IMR-90 (cell line): ENCODE measurements at regions not wholly inside any gene's neighbourhood (a gene's known extent, or its start where the extent isn't known, plus 50 kb on each side); places are given as distances from the start of the nearest gene placed in this dataset.

ENCODE experiments used
- ATAC-seq: fragments of 200-7000 bp; cut with Tn5 transposase; 2 replicates; pipeline ENCODE4 v1.9.1; 2020; ENCODE audit warnings: low read depth, mild to moderate bottlenecking, moderate library complexity
- BruUV-seq: library from RNA; stranded (reverse); fragments of 400-500 nt; replicated peaks from 2 replicates; lab custom pipeline; 2021; lab: Mats Ljungman, UMichigan
- CTCF ChIA-PET: fragments of 300-600 bp; formaldehyde crosslinking; extraction: SDS; loops from one replicate; lab custom pipeline; 2021; ENCODE audit warnings: antibody characterized with exemption; lab: Yijun Ruan, JAX
- POLR2A ChIA-PET: fragments of 300-600 bp; sonication (Branson Sonifier 250); formaldehyde crosslinking; loops from one replicate; lab custom pipeline; 2022; ENCODE audit warnings: antibody characterized with exemption; ENCODE audit not compliant: unreplicated experiment; lab: Charles Lee
- DNase-seq: peaks from one replicate; pipeline ENCODE4 v3.0.0; 2013
- H2AFZ ChIP-seq: replicated peaks from 2 replicates; pipeline ENCODE3; 2013; ENCODE audit warnings: low read length, mild to moderate bottlenecking; ENCODE audit not compliant: poor library complexity
- H2AK5ac ChIP-seq: 2 replicates; pipeline ENCODE4 v1.6.1; 2013; ENCODE audit warnings: low read depth, low read length, inconsistent platforms
- H2AK9ac ChIP-seq: replicated peaks from 2 replicates; pipeline ENCODE3; 2013; ENCODE audit warnings: mild to moderate bottlenecking, low read depth, low read length, moderate library complexity; ENCODE audit not compliant: poor library complexity
- H2BK120ac ChIP-seq: 2 replicates; pipeline ENCODE4 v1.6.1; 2013; ENCODE audit warnings: low read depth, low read length, inconsistent platforms
- H2BK15ac ChIP-seq: 3 replicates; pipeline ENCODE4 v1.6.1; 2013; ENCODE audit warnings: low read depth, low read length, inconsistent platforms
- H2BK20ac ChIP-seq: 2 replicates; pipeline ENCODE4 v1.6.1; 2013; ENCODE audit warnings: low read depth, mild to moderate bottlenecking, inconsistent platforms, low read length, moderate library complexity
- H2BK5ac ChIP-seq: 2 replicates; pipeline ENCODE4 v1.6.1; 2013; ENCODE audit warnings: mild to moderate bottlenecking, low read depth, low read length, inconsistent platforms; ENCODE audit not compliant: poor library complexity, severe bottlenecking
- H3K14ac ChIP-seq: replicated peaks from 2 replicates; pipeline ENCODE4 v1.6.1; 2013; ENCODE audit warnings: low read depth, low read length, inconsistent platforms
- H3K18ac ChIP-seq: 2 replicates; pipeline ENCODE4 v1.6.1; 2013; ENCODE audit warnings: low read depth, low read length, control low read depth
- H3K23ac ChIP-seq: 2 replicates; pipeline ENCODE4 v1.6.1; 2013; ENCODE audit warnings: low read depth, low read length, inconsistent platforms
- H3K27ac ChIP-seq: 2 replicates; pipeline ENCODE4 v1.5.1; 2013; ENCODE audit warnings: mild to moderate bottlenecking, control low read depth, low read length; ENCODE audit not compliant: insufficient read depth
- H3K27me3 ChIP-seq: 2 replicates; pipeline ENCODE4 v1.6.1; 2013; ENCODE audit warnings: low read length; ENCODE audit not compliant: control insufficient read depth, insufficient read depth
- H3K36me3 ChIP-seq: 2 replicates; pipeline ENCODE4 v1.6.1; 2013; ENCODE audit warnings: low read length, mixed read lengths; ENCODE audit not compliant: control insufficient read depth, insufficient read depth
- H3K4ac ChIP-seq: 2 replicates; pipeline ENCODE4 v1.6.1; 2013; ENCODE audit warnings: low read depth, low read length, inconsistent platforms
- H3K4me1 ChIP-seq: 2 replicates; pipeline ENCODE4 v1.6.1; 2013; ENCODE audit warnings: low read length, mixed read lengths; ENCODE audit not compliant: control insufficient read depth, insufficient read depth
- H3K4me2 ChIP-seq: 2 replicates; pipeline ENCODE4 v1.6.1; 2013; ENCODE audit warnings: low read depth, mild to moderate bottlenecking, control low read depth, low read length, moderate library complexity
- H3K4me3 ChIP-seq: 2 replicates; pipeline ENCODE4 v1.5.1; 2013; ENCODE audit warnings: low read depth, mild to moderate bottlenecking, control low read depth, low read length, moderate library complexity; ENCODE audit not compliant: insufficient read depth
- H3K56ac ChIP-seq: 2 replicates; pipeline ENCODE4 v1.6.1; 2013; ENCODE audit warnings: low read length, inconsistent platforms; ENCODE audit not compliant: insufficient read depth; ENCODE audit errors: extremely low read depth
- H3K79me1 ChIP-seq, 2 experiments: 2 replicates each; pipeline ENCODE4 v1.6.1; 2013; ENCODE audit warnings: low read length in 2 of 2, inconsistent platforms in 1 of 2, low read depth in 1 of 2
- H3K9ac ChIP-seq: 2 replicates; pipeline ENCODE4 v1.6.1; 2013; ENCODE audit warnings: low read depth, low read length, control low read depth
- H3K9me1 ChIP-seq: 2 replicates; pipeline ENCODE4 v1.6.1; 2013; ENCODE audit warnings: low read length, inconsistent platforms; ENCODE audit not compliant: insufficient read depth
- H3K9me3 ChIP-seq: 2 replicates; pipeline ENCODE4 v1.6.1; 2013; ENCODE audit warnings: low read length; ENCODE audit not compliant: control insufficient read depth, insufficient read depth
- H4K20me1 ChIP-seq: 2 replicates; pipeline ENCODE4 v1.6.1; 2013; ENCODE audit warnings: low read length, inconsistent platforms; ENCODE audit not compliant: insufficient read depth
- H4K5ac ChIP-seq: 2 replicates; pipeline ENCODE4 v1.6.1; 2013; ENCODE audit warnings: mild to moderate bottlenecking, low read depth, low read length, control low read depth
- H4K8ac ChIP-seq, 2 experiments: 2 replicates each; pipeline ENCODE4 v1.6.1; 2013; ENCODE audit warnings: low read depth in 2 of 2, low read length in 2 of 2, control low read depth in 1 of 2, inconsistent platforms in 1 of 2
- H4K91ac ChIP-seq: 2 replicates; pipeline ENCODE4 v1.6.1; 2013; ENCODE audit warnings: low read depth, low read length, inconsistent platforms; ENCODE audit not compliant: insufficient read depth
- BHLHE40 ChIP-seq: fragments of 150-350 bp; IDR thresholded peaks from 2 replicates; pipeline ENCODE4 v1.6.1; 2016; ENCODE audit warnings: mild to moderate bottlenecking, low read depth, low read length
- CHD1 ChIP-seq: IDR thresholded peaks from 2 replicates; pipeline ENCODE4 v1.6.1; 2012; ENCODE audit warnings: low read depth, low read length, improper control_type of control experiment
- FOS ChIP-seq: fragments of 150-350 bp; IDR thresholded peaks from 2 replicates; pipeline ENCODE4 v1.6.1; 2016; ENCODE audit warnings: low read depth, low read length
- MXI1 ChIP-seq: IDR thresholded peaks from 2 replicates; pipeline ENCODE4 v1.6.1; 2012; ENCODE audit warnings: low read depth, mild to moderate bottlenecking, low read length, moderate library complexity, borderline replicate concordance
- NFE2L2 ChIP-seq: fragments of 150-350 bp; IDR thresholded peaks from 2 replicates; pipeline ENCODE4 v1.6.1; 2016; ENCODE audit warnings: low read depth, mild to moderate bottlenecking, low read length
- dilution Hi-C: fragments of 300-500 bp; cut with HindIII; formaldehyde crosslinking; loops from one replicate; pipeline ENCODE4 v1.14.3; 2018; ENCODE audit warnings: low sequenced_read_pairs; ENCODE audit not compliant: unreplicated experiment
- in situ Hi-C: fragments of 300-500 bp; cut with MboI; formaldehyde crosslinking; loops from 3 replicates; pipeline ENCODE4 v1.14.3; 2019; ENCODE audit warnings: low sequenced_read_pairs, inconsistent platforms, mixed read lengths
- intact Hi-C: fragments of 100-400 bp; cut with micrococcal nuclease; formaldehyde crosslinking; loops from 2 replicates; pipeline ENCODE4 v1.10.0; 2022

DNA sequence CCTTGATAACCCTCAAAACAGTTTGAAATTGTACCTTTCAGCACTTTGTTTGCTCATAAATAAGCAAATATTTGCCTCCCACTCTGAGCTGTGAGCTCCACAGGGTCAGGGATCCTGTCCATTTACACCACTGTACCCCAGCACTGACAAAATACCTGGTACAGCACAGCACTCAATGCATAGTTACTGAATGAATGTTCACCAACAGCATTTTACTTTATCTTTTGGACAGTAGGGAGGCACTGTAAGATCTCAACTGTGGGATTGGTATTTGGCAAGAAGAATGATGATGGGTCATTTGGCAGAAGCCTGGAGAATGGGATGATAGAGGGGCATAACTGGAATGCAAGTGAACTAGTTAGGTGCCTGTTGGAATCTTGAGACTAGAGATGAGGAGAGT is 127.2 kb upstream of the ARGLU1 start:
- CTCF ChIA-PET = no interaction called here

More for the DNA sequence above, 127.2 kb upstream of the ARGLU1 start:
- no peak overlapping the region for H2BK15ac ChIP-seq
- no TSS peak for BruUV-seq
- DNase-seq = no peak
- no peak overlapping the region for H2AFZ ChIP-seq
- no peak overlapping the region for H3K9ac ChIP-seq
- no peak overlapping the region for H2BK20ac ChIP-seq
- dilution Hi-C loops = no loop called here
- no peak overlapping the region for H4K5ac ChIP-seq
- no peaks in the 10 kb centered on the region for H3K36me3 ChIP-seq
- no peaks in the 10 kb centered on the region for H3K9me3 ChIP-seq
- no peak overlapping the region for H3K27ac ChIP-seq
- TF ChIP-seq CHD1 (no peak), BHLHE40 (no peak), FOS (no peak), MXI1 (no peak), NFE2L2 (no peak)
- H4K91ac ChIP-seq = no peak overlapping the region
- H3K18ac ChIP-seq = no peak overlapping the region
- H4K8ac ChIP-seq = no peak overlapping the region
- no peak for ATAC-seq
- H3K4ac ChIP-seq = no peak overlapping the region
- POLR2A ChIA-PET = no interaction called here
- H3K14ac ChIP-seq = no peak overlapping the region
- H3K4me2 ChIP-seq = no peak overlapping the region
- intact Hi-C loops = no loop called here
- no peaks in the 10 kb centered on the region for H3K9me1 ChIP-seq
- no peak overlapping the region for H3K56ac ChIP-seq
- no peaks in the 10 kb centered on the region for H4K20me1 ChIP-seq
- H2AK5ac ChIP-seq = no peak overlapping the region
- H3K27me3 ChIP-seq = no peaks in the 10 kb centered on the region
- H2BK5ac ChIP-seq = no peak overlapping the region
- in situ Hi-C loops = no loop called here
- H3K79me1 ChIP-seq = no peaks in the 10 kb centered on the region
- no peak overlapping the region for H3K4me3 ChIP-seq
- no peak overlapping the region for H2BK120ac ChIP-seq
- H2AK9ac ChIP-seq = no peak overlapping the region
- no peak overlapping the region for H3K23ac ChIP-seq
- H3K4me1 ChIP-seq = no peaks in the 10 kb centered on the region
